Tibial nerve (tissue), 3 donors: ENCODE measurements at regions not wholly inside any gene's neighbourhood (a gene's known extent, or its start where the extent isn't known, plus 50 kb on each side); places are given as distances from the start of the nearest gene placed in this dataset.

Experiments
- POLR2A ChIP-seq, 2 donors: fragments of 450-650 bp; IDR thresholded peaks; one replicate each; pipeline ENCODE4 v1.6.1; 2017; ENCODE audit warnings: antibody characterized with exemption in 2 of 2, mild to moderate bottlenecking in 2 of 2, moderate library complexity in 2 of 2
- TF ChIP-seq, protein P1 (sequence below), 5 experiments: fragments of 200-600 bp in 3 of 5; fragments of 450-650 bp in 2 of 5; sonication (generic) in 3 of 5; IDR thresholded peaks; one replicate each; pipeline ENCODE4 v1.5.1; 2016 to 2019; ENCODE audit warnings: antibody characterized with exemption in 5 of 5, mild to moderate bottlenecking in 3 of 5, moderate library complexity in 2 of 5

- TF ChIP-seq, protein P1, sequence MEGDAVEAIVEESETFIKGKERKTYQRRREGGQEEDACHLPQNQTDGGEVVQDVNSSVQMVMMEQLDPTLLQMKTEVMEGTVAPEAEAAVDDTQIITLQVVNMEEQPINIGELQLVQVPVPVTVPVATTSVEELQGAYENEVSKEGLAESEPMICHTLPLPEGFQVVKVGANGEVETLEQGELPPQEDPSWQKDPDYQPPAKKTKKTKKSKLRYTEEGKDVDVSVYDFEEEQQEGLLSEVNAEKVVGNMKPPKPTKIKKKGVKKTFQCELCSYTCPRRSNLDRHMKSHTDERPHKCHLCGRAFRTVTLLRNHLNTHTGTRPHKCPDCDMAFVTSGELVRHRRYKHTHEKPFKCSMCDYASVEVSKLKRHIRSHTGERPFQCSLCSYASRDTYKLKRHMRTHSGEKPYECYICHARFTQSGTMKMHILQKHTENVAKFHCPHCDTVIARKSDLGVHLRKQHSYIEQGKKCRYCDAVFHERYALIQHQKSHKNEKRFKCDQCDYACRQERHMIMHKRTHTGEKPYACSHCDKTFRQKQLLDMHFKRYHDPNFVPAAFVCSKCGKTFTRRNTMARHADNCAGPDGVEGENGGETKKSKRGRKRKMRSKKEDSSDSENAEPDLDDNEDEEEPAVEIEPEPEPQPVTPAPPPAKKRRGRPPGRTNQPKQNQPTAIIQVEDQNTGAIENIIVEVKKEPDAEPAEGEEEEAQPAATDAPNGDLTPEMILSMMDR (IDR thresholded peaks at IDR 0.05) = no peak
- TF ChIP-seq POLR2A (IDR thresholded peaks at IDR 0.05) = no peak
Observed at GRCh38 chr6:15824811-15825210, 162.0 kb upstream of the DTNBP1 start.
